D721Med (cell line): ENCODE measurements at regions not wholly inside any gene's neighbourhood (a gene's known extent, or its start where the extent isn't known, plus 50 kb on each side); places are given as distances from the start of the nearest gene placed in this dataset.

Source experiments
- DNase-seq: peaks from one replicate; pipeline ENCODE4 v3.0.0; 2011; ENCODE audit warnings: low spot score; ENCODE audit not compliant: insufficient read length
- FAIRE-seq: peaks from 2 replicates; lab custom pipeline; 2011; peaks lifted over from hg19 to GRCh38; lab: Jason Lieb, UNC
- TF ChIP-seq, protein P1 (sequence below): IDR thresholded peaks from 2 replicates; pipeline ENCODE4 v1.5.1; 2012; ENCODE audit warnings: mild to moderate bottlenecking, control low read depth; ENCODE audit not compliant: insufficient read depth; ENCODE audit errors: missing control alignments

DNA sequence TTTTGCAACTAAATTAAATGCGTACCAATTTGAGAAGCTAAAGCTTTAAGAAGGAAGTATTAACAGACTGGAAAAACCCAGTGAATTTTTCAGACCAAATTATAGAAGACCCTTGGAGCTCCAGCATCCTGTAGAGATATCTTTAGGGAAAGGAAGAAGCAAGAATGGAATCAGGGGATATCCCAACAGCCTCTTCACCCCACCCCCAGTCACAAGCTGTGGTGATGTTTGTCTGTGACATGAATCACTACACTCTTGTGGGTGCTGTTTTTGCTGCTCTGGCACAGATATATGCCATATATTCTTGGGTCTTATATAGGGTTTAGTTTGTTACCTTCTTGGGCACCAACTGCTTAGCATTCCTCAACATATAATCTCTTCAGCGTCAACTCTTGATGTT, 78.5 kb upstream of the BCL6 start:
- TF ChIP-seq, protein P1, sequence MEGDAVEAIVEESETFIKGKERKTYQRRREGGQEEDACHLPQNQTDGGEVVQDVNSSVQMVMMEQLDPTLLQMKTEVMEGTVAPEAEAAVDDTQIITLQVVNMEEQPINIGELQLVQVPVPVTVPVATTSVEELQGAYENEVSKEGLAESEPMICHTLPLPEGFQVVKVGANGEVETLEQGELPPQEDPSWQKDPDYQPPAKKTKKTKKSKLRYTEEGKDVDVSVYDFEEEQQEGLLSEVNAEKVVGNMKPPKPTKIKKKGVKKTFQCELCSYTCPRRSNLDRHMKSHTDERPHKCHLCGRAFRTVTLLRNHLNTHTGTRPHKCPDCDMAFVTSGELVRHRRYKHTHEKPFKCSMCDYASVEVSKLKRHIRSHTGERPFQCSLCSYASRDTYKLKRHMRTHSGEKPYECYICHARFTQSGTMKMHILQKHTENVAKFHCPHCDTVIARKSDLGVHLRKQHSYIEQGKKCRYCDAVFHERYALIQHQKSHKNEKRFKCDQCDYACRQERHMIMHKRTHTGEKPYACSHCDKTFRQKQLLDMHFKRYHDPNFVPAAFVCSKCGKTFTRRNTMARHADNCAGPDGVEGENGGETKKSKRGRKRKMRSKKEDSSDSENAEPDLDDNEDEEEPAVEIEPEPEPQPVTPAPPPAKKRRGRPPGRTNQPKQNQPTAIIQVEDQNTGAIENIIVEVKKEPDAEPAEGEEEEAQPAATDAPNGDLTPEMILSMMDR: no peak
- DNase-seq (no peak), FAIRE-seq (no peak)

DNA sequence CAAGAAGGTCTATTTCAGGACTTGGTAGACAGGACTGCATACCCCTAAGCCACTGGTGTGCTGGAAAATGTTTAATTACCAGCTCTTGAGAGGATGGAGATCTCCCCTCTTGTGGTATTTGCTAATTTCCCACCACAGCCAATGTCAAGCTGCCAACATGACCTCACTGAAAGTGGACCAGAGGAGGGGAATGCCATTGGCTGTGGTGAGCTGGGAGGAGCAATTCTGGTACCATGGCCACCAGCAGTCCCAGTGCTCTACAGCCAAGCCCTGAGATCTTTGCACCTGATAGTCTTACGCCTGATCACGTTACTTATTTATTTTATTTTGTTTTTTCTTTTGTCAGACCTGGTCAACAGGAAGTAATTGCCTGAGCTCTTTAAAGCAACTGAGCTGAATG, 82.5 kb upstream of the BCL6 start:
- TF ChIP-seq, protein P1: no peak
- DNase-seq (no peak), FAIRE-seq (no peak)

DNA sequence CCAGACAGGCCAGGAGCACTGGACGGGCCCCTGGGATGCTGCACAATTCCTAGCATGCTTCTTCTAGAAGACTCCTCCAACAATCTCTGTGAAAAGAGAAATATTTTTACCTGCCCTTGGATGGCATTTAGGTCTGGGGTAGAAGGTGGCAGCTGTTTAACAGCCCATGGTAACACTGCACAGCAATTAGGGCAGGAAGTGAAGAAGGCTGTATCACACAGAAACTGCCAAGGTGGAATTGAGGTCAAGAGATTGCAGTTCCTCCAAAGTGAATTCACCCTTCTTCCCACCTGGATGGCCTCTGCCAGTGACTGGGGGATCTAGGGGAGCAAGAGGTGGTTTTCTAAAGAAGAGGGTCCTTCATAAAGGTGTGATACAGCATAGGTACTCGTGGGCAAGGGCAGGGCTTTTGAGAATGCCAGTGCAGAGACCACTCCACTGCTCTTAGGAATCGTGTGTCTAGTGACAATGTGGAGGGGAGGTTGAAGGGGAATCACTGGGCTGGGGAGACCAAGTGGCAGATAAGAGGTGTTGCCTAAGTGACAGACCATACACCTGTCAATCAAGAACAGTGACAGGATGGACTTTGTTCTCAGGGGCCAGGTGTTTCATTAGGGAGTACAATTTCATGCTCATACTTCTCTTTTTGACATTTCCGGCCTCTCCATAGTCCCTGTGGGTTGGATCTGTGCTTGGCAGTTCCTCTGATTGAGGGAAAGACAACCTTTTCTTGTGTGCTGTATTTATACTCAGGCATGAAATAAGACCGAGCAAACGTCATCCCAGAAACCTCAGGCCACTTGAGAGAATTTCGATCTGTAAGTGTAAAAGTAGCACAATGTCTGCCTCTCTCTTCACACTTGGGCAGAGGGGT, 83.5 kb upstream of the BCL6 start:
- DNase-seq (no peak), FAIRE-seq (no peak)
- TF ChIP-seq, protein P1: no peak

DNA sequence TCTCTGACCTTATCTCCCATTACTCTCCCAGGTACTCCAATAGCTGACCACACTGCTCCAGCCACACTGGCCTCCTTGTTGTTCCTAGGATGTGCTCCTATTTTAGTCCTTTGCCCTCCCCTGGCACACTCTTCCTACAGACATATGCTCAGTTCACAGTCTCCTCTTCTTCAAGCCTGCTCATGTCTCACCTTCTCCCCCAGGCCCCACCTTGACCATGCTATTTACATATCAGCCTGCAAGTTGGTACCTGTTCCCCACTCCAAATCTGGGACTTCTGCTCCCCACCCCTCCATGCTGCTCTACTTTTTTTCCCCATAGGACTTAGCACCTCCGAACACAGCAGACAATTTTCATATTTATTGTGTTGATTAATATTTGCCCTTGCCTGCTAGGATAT, 84.9 kb upstream of the BCL6 start:
- TF ChIP-seq, protein P1: no peak
- no peak for FAIRE-seq
- no peak for DNase-seq

DNA sequence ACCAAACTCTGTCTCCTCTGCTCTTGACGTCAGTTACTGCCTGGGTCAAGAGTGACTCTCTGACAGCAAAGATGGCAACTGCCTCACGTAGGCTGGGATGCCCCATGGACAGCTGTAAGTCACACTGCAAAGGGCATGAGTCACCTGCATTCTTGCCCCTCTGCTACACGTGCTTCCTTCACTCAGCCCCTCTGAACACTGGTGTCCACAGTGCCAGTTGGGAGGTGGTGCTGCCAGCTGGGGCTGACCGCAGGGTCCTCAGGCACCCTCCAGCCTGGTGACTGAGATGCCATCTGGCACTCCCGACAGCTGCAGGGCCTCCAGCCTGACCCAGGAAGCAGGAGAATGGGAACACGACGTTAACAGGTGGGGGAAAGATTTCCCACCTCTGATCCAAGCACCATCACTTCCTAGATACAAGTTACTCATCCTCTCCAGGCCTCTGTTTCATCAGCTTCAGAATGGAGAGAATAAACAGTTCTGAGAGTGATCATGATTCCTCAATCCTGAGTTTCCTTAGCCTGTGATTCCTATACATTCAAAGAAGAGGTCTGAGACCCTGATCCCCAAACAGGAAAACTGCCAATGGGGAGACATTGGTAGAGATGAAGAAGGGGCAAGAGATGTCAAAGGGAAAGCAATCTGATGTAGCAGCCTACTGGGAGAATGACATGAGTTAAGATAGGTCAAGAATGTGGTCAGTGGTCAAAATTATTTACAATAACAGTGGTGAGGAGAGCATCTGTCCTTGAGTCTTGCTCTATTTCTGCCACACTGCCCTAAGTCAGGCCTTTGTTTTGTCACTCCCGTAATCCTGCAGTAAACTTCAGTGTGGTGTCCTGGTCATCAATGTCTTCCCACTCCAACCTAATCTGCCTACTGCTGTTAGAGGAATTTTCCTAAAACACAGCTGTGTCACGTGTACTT, 86.1 kb upstream of the BCL6 start:
- FAIRE-seq (no peak), DNase-seq (no peak)
- TF ChIP-seq, protein P1: no peak

DNA sequence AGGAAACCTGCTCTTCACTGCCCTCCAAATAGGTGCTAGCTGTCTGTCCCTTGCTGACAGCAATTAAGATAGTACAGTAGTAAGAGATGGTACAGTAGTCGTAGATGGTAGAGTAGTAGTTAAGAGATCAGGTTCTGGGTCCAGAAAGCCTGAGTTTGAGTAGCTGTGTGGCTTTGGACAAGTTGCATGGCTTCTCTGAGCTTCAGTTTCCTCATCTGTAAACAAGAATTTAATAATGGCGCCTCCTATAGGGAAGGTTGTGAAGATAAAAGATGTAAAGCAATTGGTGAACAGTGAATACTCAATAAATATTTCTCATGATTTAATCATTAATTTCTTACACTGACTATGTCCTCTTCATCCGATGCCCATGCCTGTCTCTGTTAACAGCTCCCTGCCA, 86.9 kb upstream of the BCL6 start:
- TF ChIP-seq, protein P1: no peak
- DNase-seq (no peak), FAIRE-seq (no peak)
